Keratinocyte (primary cell): ENCODE measurements at regions not wholly inside any gene's neighbourhood (a gene's known extent, or its start where the extent isn't known, plus 50 kb on each side); places are given as distances from the start of the nearest gene placed in this dataset.

ENCODE experiments used
- DNase-seq: peaks from one replicate; pipeline ENCODE4 v3.0.0-alpha.2; 2011; ENCODE audit warnings: low read depth, missing footprints, low spot score
- FAIRE-seq: peaks from 2 replicates; lab custom pipeline; 2011; peaks lifted over from hg19 to GRCh38; lab: Jason Lieb, UNC
- H2AFZ ChIP-seq: 2 replicates; pipeline ENCODE4 v1.6.0; 2012; ENCODE audit warnings: low read length, control low read depth, inconsistent platforms; ENCODE audit not compliant: control insufficient read depth
- H3K27ac ChIP-seq: 2 replicates; pipeline ENCODE4 v1.5.1; 2011; ENCODE audit warnings: low read length; ENCODE audit not compliant: control insufficient read depth, insufficient read depth
- H3K27me3 ChIP-seq: 3 replicates; pipeline ENCODE4 v1.6.0; 2011; ENCODE audit warnings: low read length; ENCODE audit not compliant: control insufficient read depth, insufficient read depth; ENCODE audit errors: extremely low read depth
- H3K36me3 ChIP-seq, 2 experiments: 2 replicates in 1 of 2; 3 replicates in 1 of 2; pipeline ENCODE4 v1.5.1; 2011; ENCODE audit warnings: low read length in 2 of 2, mild to moderate bottlenecking in 1 of 2; ENCODE audit not compliant: control insufficient read depth in 2 of 2, insufficient read depth in 2 of 2; ENCODE audit errors: extremely low read depth in 1 of 2
- H3K4me1 ChIP-seq: 3 replicates; pipeline ENCODE4 v1.5.1; 2011; ENCODE audit warnings: low read length; ENCODE audit not compliant: control insufficient read depth, insufficient read depth; ENCODE audit errors: extremely low read depth
- H3K4me2 ChIP-seq: 3 replicates; pipeline ENCODE4 v1.6.0; 2011; ENCODE audit warnings: low read depth, low read length; ENCODE audit not compliant: control insufficient read depth, insufficient read depth; ENCODE audit errors: extremely low read depth
- H3K4me3 ChIP-seq, 3 experiments: fragments of 200-600 bp in 1 of 3; sonication (generic) in 1 of 3; 2 replicates in 2 of 3; 3 replicates in 1 of 3; pipeline ENCODE4 v1.5.1; 2011 to 2016; ENCODE audit warnings: low read length in 3 of 3, mild to moderate bottlenecking in 3 of 3, control low read depth in 2 of 3, inconsistent platforms in 1 of 3, low read depth in 1 of 3, mixed read lengths in 1 of 3, mixed run types in 1 of 3, moderate library complexity in 1 of 3; ENCODE audit not compliant: control insufficient read depth in 2 of 3, insufficient read depth in 2 of 3; ENCODE audit errors: extremely low read depth in 1 of 3
- H3K79me2 ChIP-seq: 2 replicates; pipeline ENCODE4 v1.6.0; 2012; ENCODE audit warnings: low read length; ENCODE audit not compliant: control insufficient read depth, insufficient read depth
- H3K9ac ChIP-seq: 3 replicates; pipeline ENCODE4 v1.6.0; 2011; ENCODE audit warnings: low read length; ENCODE audit not compliant: control insufficient read depth, insufficient read depth; ENCODE audit errors: extremely low read depth
- H3K9me1 ChIP-seq: 3 replicates; pipeline ENCODE4 v1.6.0; 2011; ENCODE audit warnings: low read length; ENCODE audit not compliant: control insufficient read depth, insufficient read depth; ENCODE audit errors: extremely low read depth
- H3K9me3 ChIP-seq: 2 replicates; pipeline ENCODE4 v1.5.1; 2012; ENCODE audit warnings: low read depth, low read length; ENCODE audit not compliant: control insufficient read depth
- H4K20me1 ChIP-seq: 3 replicates; pipeline ENCODE4 v1.6.0; 2011; ENCODE audit warnings: low read length; ENCODE audit not compliant: control insufficient read depth, insufficient read depth; ENCODE audit errors: extremely low read depth
- CTCF ChIP-seq, 3 experiments: IDR thresholded peaks in 1 of 3; conservative IDR thresholded peaks in 1 of 3; optimal IDR thresholded peaks in 1 of 3; 2 replicates in 2 of 3; 3 replicates in 1 of 3; pipeline versions ENCODE3 to v1.5.1; 2011; ENCODE audit warnings: low read length in 3 of 3, mild to moderate bottlenecking in 3 of 3, moderate library complexity in 2 of 3, control low read depth in 1 of 3, inconsistent platforms in 1 of 3; ENCODE audit not compliant: insufficient read depth in 2 of 3; ENCODE audit errors: extremely low read depth in 1 of 3
- EZH2 ChIP-seq: IDR thresholded peaks from one replicate; pipeline ENCODE4 v1.6.1; 2012; ENCODE audit warnings: inconsistent platforms, mild to moderate bottlenecking, low read length, moderate library complexity
- dilution Hi-C: fragments of 300-500 bp; cut with MboI; formaldehyde crosslinking; loops from one replicate; pipeline ENCODE4 v1.7.0; 2020; ENCODE audit warnings: low sequenced_read_pairs; ENCODE audit not compliant: extremely low pct_ligation_motif_present

GRCh38 chr15:35725353-35725752 is 179.4 kb upstream of the DPH6 start:
- no peaks in the 10 kb centered on the region for H3K36me3 ChIP-seq
- no peak overlapping the region for H3K4me2 ChIP-seq
- FAIRE-seq, result no peak
- no peaks in the 10 kb centered on the region for H4K20me1 ChIP-seq
- peak overlapping the region; percentile 37 for H2AFZ ChIP-seq
- H3K27ac ChIP-seq, result no peak overlapping the region
- dilution Hi-C loops, result no loop called here
- H3K9me1 ChIP-seq, result no peaks in the 10 kb centered on the region
- no peak overlapping the region for H3K9ac ChIP-seq
- no peaks in the 10 kb centered on the region for H3K9me3 ChIP-seq
- peaks cover 3% of the 10 kb centered on the region for H3K4me1 ChIP-seq
- no peaks in the 10 kb centered on the region for H3K79me2 ChIP-seq
- no peak for DNase-seq
- H3K4me3 ChIP-seq, result no peak overlapping the region
- H3K27me3 ChIP-seq, result no peaks in the 10 kb centered on the region
- TF ChIP-seq EZH2 (no peak), CTCF (optimal IDR thresholded peaks at IDR 0.05 in 1 of 3, IDR thresholded peaks at IDR 0.05 in 1 of 3, conservative IDR thresholded peaks at IDR 0.05 in 1 of 3; ENCODE audit: extremely low read depth in 1 of 3, insufficient read depth in 2 of 3, low read length in 3 of 3) (no peak)

GRCh38 chr15:35727627-35728026 is 181.7 kb upstream of the DPH6 start:
- TF ChIP-seq CTCF (optimal IDR thresholded peaks at IDR 0.05 in 1 of 3, IDR thresholded peaks at IDR 0.05 in 1 of 3, conservative IDR thresholded peaks at IDR 0.05 in 1 of 3; ENCODE audit: extremely low read depth in 1 of 3, insufficient read depth in 2 of 3, low read length in 3 of 3) (no peak), EZH2 (no peak)
- DNase-seq (no peak), FAIRE-seq (no peak)
- Histone ChIP-seq H3K27me3 (no peaks in the 10 kb centered on the region), H3K9ac (no peak overlapping the region), H3K4me1 (no peaks in the 10 kb centered on the region), H3K4me3 (no peak overlapping the region), H3K79me2 (no peaks in the 10 kb centered on the region), H3K36me3 (no peaks in the 10 kb centered on the region), H3K27ac (no peak overlapping the region), H4K20me1 (no peaks in the 10 kb centered on the region), H3K4me2 (no peak overlapping the region), H2AFZ (no peak overlapping the region), H3K9me1 (no peaks in the 10 kb centered on the region), H3K9me3 (no peaks in the 10 kb centered on the region)
- dilution Hi-C loops, result no loop called here
